T47D (cell line): ENCODE measurements at regions not wholly inside any gene's neighbourhood (a gene's known extent, or its start where the extent isn't known, plus 50 kb on each side); places are given as distances from the start of the nearest gene placed in this dataset.

Experiments
- DNase-seq, 2 experiments: peaks; one replicate each; pipeline versions ENCODE4 v3.0.0 to v3.0.0-alpha.2; 2011 to 2012; ENCODE audit warnings: low read depth in 1 of 2, low spot score in 1 of 2
- JUND ChIP-seq: IDR thresholded peaks from 2 replicates; pipeline ENCODE4 v1.6.1; 2012; ENCODE audit warnings: low read depth
- in situ Hi-C: cut with HindIII; loops from 2 replicates; pipeline ENCODE4 v1.10.0; 2016; ENCODE audit warnings: low sequenced_read_pairs, low pct_unique_long_range_greater_than_20kb

GRCh38 chr12:32031109-32031508 lies 71.9 kb downstream of the RESF1 start:
- DNase-seq = no peak
- TF ChIP-seq JUND = no peak
- in situ Hi-C loops = no loop called here

DNA sequence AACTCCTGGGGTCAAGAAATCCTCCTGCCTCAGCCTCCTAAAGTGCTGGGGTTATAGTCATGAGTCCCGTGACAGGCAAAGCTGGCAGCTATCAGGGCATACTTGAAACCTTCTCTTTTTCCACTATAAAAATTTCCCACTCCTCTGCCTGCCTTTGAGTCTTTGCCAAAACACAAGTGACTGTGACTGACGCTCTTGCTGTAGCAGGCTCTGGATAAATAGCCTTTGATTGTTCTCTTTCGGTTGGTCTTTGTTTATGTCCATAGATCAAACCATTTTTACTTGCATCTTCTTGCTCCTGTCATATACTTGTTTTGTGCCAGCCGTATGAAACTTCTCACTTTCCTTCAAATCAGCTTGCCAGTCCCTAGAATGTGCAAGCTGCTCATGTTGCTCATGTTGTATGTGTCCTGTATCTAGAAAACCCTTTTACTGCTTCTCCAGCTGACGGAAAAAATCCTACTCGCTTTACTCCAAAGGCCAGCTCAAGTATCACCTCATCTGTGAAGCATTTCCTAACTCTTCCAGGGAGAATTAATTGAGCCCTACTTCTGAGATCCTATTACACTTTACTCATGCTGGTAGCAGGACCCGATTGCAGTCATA lies 73.1 kb downstream of the RESF1 start:
- no peak for DNase-seq
- in situ Hi-C loops = no loop called here
- no peak for TF ChIP-seq JUND

DNA sequence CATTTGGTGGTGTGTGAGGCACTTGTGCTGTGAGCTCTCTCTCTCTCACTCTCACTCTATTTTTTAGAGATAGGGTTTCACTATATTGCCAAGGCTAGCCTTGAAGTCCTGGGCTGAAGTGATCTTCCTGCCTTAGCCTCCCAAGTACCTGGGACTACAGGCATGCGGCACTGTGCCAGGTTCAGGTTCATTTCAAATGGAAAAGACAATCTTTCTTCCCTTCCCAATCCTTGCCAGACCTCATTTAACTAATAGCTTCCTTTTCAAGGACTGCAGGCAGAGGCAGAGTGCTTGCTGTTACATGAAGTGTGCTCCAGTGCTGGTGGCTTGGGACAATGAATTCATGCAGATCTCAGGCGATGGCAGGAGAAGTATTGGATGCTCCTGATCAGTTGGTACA lies 73.2 kb upstream of the BICD1 start:
- no peak for TF ChIP-seq JUND
- in situ Hi-C loops = no loop called here
- no peak for DNase-seq

- in situ Hi-C loops = no loop called here
- no peak for DNase-seq
- TF ChIP-seq JUND = no peak
Observed at GRCh38 chr12:32034045-32034444, 72.6 kb upstream of the BICD1 start.

GRCh38 chr12:32036477-32037263 lies 70.0 kb upstream of the BICD1 start:
- in situ Hi-C loops = no loop called here
- no peak for TF ChIP-seq JUND
- peak in 1 of 2 experiments; percentile 20 for DNase-seq

DNA sequence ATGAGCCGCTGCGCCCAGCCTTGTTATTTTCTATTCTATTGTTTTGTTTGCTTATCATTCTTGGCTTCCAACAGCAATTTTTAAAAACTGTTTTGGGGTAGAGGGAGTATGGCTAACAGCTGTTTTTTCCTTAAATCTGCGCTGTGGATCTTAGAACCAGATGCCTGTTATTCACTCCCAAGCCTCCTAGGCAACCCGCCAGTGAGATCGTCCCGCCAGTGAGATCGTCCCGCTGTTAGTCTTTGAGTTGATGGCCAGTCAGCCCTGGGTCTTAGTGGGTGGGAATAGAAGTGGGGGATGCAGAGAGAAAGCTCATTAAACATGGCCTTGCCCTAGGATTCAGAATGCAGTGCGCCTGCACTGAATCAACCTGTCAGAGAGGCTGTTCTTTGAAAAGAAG lies 67.3 kb upstream of the BICD1 start:
- no peak for TF ChIP-seq JUND
- no peak for DNase-seq
- in situ Hi-C loops = no loop called here

- in situ Hi-C loops = no loop called here
- no peak for TF ChIP-seq JUND
- DNase-seq = no peak
Observed at GRCh38 chr12:32039917-32040575, 66.6 kb upstream of the BICD1 start.

DNA sequence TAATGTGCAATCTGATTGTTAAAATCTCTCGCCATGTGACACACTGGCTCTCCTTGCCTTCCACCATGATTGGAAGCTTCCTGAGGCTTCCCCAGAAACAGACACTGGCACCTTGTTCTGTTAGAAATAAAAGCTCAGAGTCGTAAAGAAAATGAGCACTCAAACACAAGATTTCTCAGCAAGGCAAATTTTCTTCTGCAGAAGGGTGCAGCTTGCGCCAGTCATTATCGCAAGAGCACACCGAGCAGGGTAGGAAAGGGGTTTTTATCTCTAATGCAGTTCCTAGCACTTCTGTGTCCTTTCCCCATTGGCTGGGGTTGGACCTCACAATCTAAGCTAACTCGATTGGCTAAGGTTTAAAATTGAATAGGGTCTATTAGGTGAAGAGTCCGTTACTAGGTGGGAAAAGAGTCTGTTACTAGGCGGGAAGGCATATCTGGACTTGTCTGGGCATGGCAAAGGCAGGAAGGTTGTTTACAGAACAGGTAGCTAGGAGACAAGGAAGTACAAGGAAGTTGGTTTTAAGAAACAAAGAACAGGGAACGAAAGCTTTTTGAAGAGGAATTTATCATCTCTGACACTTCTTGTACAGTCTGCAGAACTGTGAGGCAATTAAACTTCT lies 62.6 kb upstream of the BICD1 start:
- in situ Hi-C loops = no loop called here
- no peak for DNase-seq
- TF ChIP-seq JUND = no peak

DNA sequence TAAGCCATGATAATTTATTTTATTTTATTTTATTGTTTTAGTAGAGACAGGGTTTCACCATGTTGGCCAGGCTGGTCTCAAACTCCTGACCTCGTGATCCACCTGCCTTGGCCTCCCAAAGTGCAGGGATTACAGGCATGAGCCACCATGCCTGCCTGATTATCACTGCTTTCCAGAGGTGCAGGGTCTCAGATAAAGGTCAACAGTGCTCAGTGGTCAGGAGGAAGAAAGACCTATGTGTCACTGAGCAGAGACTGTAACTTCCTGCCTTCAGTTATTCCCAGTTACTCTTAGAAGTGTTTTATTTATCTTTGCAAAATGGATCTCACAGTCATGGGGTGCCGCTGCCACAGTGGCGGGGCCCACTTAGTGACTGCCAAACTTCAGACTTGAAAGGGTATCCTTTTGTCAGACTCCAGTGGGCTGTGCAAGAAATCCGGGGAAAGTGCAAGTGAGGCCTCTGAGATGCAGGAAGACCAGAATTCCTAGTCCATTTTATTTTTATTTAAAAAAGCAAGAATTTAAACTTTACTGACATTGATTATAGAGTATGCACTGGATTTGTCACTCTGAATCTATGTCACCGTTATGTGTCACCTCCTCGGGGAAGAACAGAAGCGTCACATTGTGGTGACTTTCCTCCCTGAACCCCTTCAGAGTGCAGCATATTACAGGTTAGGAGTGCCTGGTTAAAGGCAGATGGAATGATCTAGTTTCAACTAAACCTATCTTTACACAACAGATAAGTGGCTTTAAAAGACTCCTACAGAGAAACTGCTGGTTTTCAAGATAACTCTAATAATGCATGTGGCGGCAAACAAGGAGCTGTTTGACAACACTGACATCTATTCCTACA lies 59.1 kb upstream of the BICD1 start:
- TF ChIP-seq JUND = no peak
- DNase-seq = no peak
- in situ Hi-C loops = no loop called here

- in situ Hi-C loops = no loop called here
- no peak for TF ChIP-seq JUND
- DNase-seq = no peak
Observed at GRCh38 chr12:32048791-32049190, 57.9 kb upstream of the BICD1 start.

DNA sequence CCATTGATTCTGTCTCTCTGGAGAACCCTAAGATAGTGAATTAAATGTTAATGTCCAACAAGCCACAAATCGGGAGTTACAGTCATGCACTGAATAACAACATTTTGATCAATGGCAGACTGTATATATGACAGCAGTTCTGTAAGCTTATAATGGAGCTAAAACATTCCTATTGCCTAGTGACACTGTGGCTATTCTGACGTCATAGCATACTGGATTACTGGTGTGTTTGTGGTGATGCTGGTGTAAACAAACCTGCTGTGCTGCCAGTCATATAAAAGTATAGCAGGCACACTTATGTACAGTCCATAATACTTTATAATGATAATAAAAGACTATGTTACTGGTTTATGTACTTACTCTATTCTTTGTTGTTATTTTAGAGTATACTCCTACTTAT lies 56.7 kb upstream of the BICD1 start:
- in situ Hi-C loops = no loop called here
- TF ChIP-seq JUND = no peak
- DNase-seq = peak in 1 of 2 experiments; percentile 25
